T-cell (primary cell): ENCODE measurements at regions not wholly inside any gene's neighbourhood (a gene's known extent, or its start where the extent isn't known, plus 50 kb on each side); places are given as distances from the start of the nearest gene placed in this dataset.

Source experiments
- ATAC-seq, 4 experiments: fragments of 200-7000 bp in 3 of 4; fragments of 150-1000 bp in 1 of 4; cut with Tn5 transposase; replicated peaks in 1 of 4; 1 replicate in 3 of 4; 2 replicates in 1 of 4; pipeline ENCODE4 v1.10.0; 2021; ENCODE audit warnings: moderate library complexity in 3 of 4, mild to moderate bottlenecking in 2 of 4, moderate number of reproducible peaks in 1 of 4
- CTCF ChIA-PET, 2 donors: fragments of 300-600 bp; sonication (Branson Sonifier 250); formaldehyde crosslinking; loops; one replicate each; lab custom pipeline; 2022; ENCODE audit warnings: antibody characterized with exemption in 2 of 2; lab: Charles Lee
- POLR2A ChIA-PET, 2 donors: fragments of 300-600 bp; sonication (Branson Sonifier 250); formaldehyde crosslinking; loops; one replicate each; lab custom pipeline; 2022; ENCODE audit warnings: antibody characterized with exemption in 2 of 2; lab: Charles Lee
- DNase-seq, 35 experiments: peaks; one replicate each; pipeline versions ENCODE4 v3.0.0 to v3.0.0-alpha.2; 2013 to 2023
- H3K27ac ChIP-seq: one replicate; pipeline ENCODE4 v1.5.1; 2013; ENCODE audit warnings: low read length
- H3K27me3 ChIP-seq, 2 experiments: replicated peaks in 1 of 2; 1 replicate in 1 of 2; 2 replicates in 1 of 2; pipeline versions ENCODE4 v1.6.1 to v1.7.0; 2013; ENCODE audit warnings: low read length in 1 of 2, mixed read lengths in 1 of 2; ENCODE audit not compliant: control insufficient read depth in 2 of 2, insufficient read depth in 2 of 2; ENCODE audit errors: extremely low read depth in 1 of 2
- H3K36me3 ChIP-seq, 2 donors: 1 replicate in 1 of 2; 2 replicates in 1 of 2; pipeline versions ENCODE4 v1.6.1 to v1.7.0; 2013; ENCODE audit warnings: low read length in 1 of 2; ENCODE audit not compliant: control insufficient read depth in 2 of 2, insufficient read depth in 1 of 2; ENCODE audit errors: extremely low read depth in 1 of 2
- H3K4me1 ChIP-seq, 2 experiments: 1 replicate in 1 of 2; 2 replicates in 1 of 2; pipeline versions ENCODE4 v1.6.1 to v1.7.0; 2013; ENCODE audit warnings: low read length in 2 of 2, mixed read lengths in 1 of 2; ENCODE audit not compliant: insufficient read depth in 2 of 2, control insufficient read depth in 1 of 2; ENCODE audit errors: extremely low read depth in 1 of 2
- H3K4me3 ChIP-seq, 2 donors: 1 replicate in 1 of 2; 2 replicates in 1 of 2; pipeline versions ENCODE4 v1.5.1 to v1.7.0; 2013; ENCODE audit warnings: mild to moderate bottlenecking in 2 of 2, low read length in 1 of 2, moderate library complexity in 1 of 2; ENCODE audit not compliant: control insufficient read depth in 1 of 2; ENCODE audit errors: extremely low read depth in 1 of 2
- H3K9me3 ChIP-seq: 2 replicates; pipeline ENCODE4 v1.7.0; 2013
- H3K27ac Mint-ChIP-seq, 2 donors: one replicate each; pipeline ENCODE4 v1.8.0; 2020 to 2021; ENCODE audit warnings: mild to moderate bottlenecking in 2 of 2, mixed read lengths in 2 of 2
- H3K27me3 Mint-ChIP-seq, 2 donors: one replicate each; pipeline ENCODE4 v1.8.0; 2021 to 2022; ENCODE audit warnings: mixed read lengths in 2 of 2
- H3K36me3 Mint-ChIP-seq: one replicate; pipeline ENCODE4 v1.8.0; 2021; ENCODE audit warnings: mixed read lengths
- H3K4me1 Mint-ChIP-seq, 3 donors: one replicate each; pipeline ENCODE4 v1.8.0; 2020 to 2022; ENCODE audit warnings: mixed read lengths in 3 of 3, mild to moderate bottlenecking in 1 of 3
- H3K4me3 Mint-ChIP-seq, 3 donors: one replicate each; pipeline ENCODE4 v1.8.0; 2020 to 2022; ENCODE audit warnings: mild to moderate bottlenecking in 3 of 3, mixed read lengths in 3 of 3, moderate library complexity in 3 of 3
- H3K9me3 Mint-ChIP-seq, 3 donors: one replicate each; pipeline ENCODE4 v1.8.0; 2020 to 2022; ENCODE audit warnings: mixed read lengths in 3 of 3
- WGBS: methylation state at CpG from one replicate; pipeline ENCODE4 v1.1.5; 2013; ENCODE audit warnings: missing lambda C conversion rate; ENCODE audit not compliant: insufficient coverage; 5-methylcytosine and 5-hydroxymethylcytosine counted together

DNA sequence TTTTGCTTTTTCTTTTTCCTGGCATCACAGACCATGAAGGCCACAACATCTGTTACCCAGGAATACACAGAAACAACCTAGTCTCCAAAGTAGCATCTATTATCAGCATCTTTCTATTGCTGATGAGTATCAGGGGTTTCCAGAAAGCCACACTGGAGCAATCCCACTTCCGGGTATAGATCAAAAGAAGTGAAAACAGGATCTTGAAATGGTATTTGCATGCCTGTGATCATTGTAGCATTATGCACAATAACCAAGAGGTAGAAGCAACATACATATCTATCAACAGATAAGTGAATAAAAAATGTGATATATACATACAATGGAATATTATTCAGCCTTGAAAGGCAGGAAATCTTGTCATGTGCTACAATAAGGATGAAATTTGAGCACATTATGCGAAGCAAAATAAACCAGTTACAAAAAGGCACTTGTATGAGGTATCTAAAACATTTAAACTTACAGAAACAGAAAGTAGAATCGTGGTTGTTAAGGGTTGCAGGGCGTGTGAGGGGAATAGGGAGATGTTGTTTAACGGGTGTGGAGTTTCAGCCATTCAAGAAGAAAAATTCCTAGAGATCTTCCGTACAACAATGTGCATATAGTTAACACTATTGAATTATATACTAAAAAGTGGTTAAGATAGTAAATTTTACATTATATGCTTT is 115.1 kb downstream of the KCNE4 start:
- Histone ChIP-seq H3K27ac (no peak overlapping the region), H3K9me3 (no peaks in the 10 kb centered on the region), H3K27me3 (no peaks in the 10 kb centered on the region), H3K36me3 (no peaks in the 10 kb centered on the region), H3K4me1 (no peaks in the 10 kb centered on the region), H3K4me3 (no peak overlapping the region)
- Mint-ChIP-seq H3K36me3 (no peaks in the 10 kb centered on the region), H3K27ac (no peak overlapping the region), H3K4me3 (no peak overlapping the region), H3K4me1 (no peaks in the 10 kb centered on the region), H3K27me3 (no peaks in the 10 kb centered on the region), H3K9me3 (peaks cover 6 to 7% (median 7%) of the 10 kb centered on the region in 3 donors)
- DNase-seq, result no peak
- CTCF ChIA-PET, result no interaction called here
- POLR2A ChIA-PET, result no interaction called here
- no peak for ATAC-seq
- WGBS, result no CpG with 5 or more reads among the region's 6 CpGs

DNA sequence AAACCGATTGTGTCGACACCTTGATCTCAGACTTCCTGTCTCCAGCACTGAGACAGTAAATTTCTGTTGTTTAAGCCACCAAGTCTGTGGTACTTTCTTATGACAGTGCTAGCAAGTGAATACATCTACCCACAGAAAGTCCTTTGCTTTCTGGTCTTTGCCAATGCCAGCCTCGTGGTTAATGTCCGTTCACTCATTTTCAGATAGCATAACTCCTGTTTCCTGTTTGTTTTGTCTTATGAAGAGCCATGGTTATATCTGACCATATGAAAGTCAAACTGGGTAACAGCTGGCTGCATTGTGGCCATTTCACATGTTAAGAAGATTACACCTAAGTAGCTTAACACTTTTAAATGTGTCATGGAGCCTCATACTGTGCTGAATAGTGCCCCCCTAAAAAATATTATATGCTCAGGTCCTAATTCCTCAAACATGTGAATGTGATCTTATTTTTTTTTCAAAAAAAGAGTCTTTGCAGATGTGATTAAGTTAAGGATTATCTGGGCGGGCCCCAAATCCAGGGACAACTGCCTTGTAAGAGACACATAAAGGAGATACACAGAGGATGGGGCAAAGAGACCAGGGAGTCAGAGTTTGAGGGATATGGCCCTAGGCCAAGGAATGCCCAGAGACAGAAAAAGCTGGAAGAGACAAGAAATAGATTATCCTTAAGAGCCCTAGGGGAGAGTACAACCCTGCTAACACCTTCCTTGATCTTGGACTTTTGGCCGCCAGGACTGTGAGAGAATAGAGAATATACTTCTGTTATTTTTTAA is 118.0 kb downstream of the KCNE4 start:
- no peak for ATAC-seq
- no peak overlapping the region for H3K27ac ChIP-seq
- whole genome bisulfite sequencing, result 67% methylated on average over 1 of the region's 6 CpGs
- no peak for DNase-seq
- CTCF ChIA-PET, result no interaction called here
- no peak overlapping the region for H3K4me3 ChIP-seq
- no peaks in the 10 kb centered on the region for H3K36me3 Mint-ChIP-seq
- H3K4me1 ChIP-seq, result no peaks in the 10 kb centered on the region
- H3K27me3 ChIP-seq, result no peaks in the 10 kb centered on the region
- H3K4me1 Mint-ChIP-seq, result no peaks in the 10 kb centered on the region
- H3K9me3 ChIP-seq, result no peaks in the 10 kb centered on the region
- POLR2A ChIA-PET, result no interaction called here
- no peak overlapping the region for H3K4me3 Mint-ChIP-seq
- no peaks in the 10 kb centered on the region for H3K27me3 Mint-ChIP-seq
- peaks cover 5 to 7% (median 6%) of the 10 kb centered on the region in 3 donors for H3K9me3 Mint-ChIP-seq
- no peaks in the 10 kb centered on the region for H3K36me3 ChIP-seq
- H3K27ac Mint-ChIP-seq, result no peak overlapping the region

- Histone ChIP-seq H3K9me3 (no peaks in the 10 kb centered on the region), H3K27ac (no peak overlapping the region), H3K36me3 (no peaks in the 10 kb centered on the region), H3K27me3 (no peaks in the 10 kb centered on the region), H3K4me3 (no peak overlapping the region), H3K4me1 (no peaks in the 10 kb centered on the region)
- no peaks in the 10 kb centered on the region for H3K4me1 Mint-ChIP-seq
- no peaks in the 10 kb centered on the region for H3K9me3 Mint-ChIP-seq
- no peak overlapping the region for H3K4me3 Mint-ChIP-seq
- WGBS, result 80% methylated on average over 1 of the region's 2 CpGs
- DNase-seq, result no peak
- ChIA-PET POLR2A (no interaction called here), CTCF (no interaction called here)
- no peak overlapping the region for H3K27ac Mint-ChIP-seq
- H3K27me3 Mint-ChIP-seq, result no peaks in the 10 kb centered on the region
- ATAC-seq, result no peak
- no peaks in the 10 kb centered on the region for H3K36me3 Mint-ChIP-seq
Measured at GRCh38 chr2:223176970-223177369, 125.0 kb downstream of the KCNE4 start.

DNA sequence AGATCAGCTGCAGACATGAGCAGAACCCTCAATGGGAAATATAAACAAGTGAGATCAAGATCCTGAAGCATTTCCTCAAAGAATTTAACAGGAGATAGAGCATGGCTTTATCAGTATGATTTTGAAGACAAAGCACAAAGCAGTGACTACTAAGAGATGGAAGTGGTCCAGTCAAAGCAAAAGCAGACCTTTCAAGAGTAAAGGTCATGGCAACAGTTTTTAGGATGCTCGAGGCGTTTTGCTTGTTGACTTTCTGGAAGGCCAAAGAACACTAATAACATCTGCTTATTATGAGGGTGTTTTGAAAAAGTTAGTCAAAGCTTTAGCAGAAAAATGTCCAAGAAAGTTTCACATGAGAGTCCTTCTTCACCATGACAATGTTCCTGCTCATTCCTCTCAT is 128.5 kb downstream of the KCNE4 start:
- H3K36me3 ChIP-seq, result no peaks in the 10 kb centered on the region
- no peaks in the 10 kb centered on the region for H3K4me1 Mint-ChIP-seq
- no peaks in the 10 kb centered on the region for H3K4me1 ChIP-seq
- no peak overlapping the region for H3K27ac ChIP-seq
- DNase-seq (no peak), ATAC-seq (no peak)
- no peaks in the 10 kb centered on the region for H3K9me3 Mint-ChIP-seq
- no peak overlapping the region for H3K4me3 Mint-ChIP-seq
- no peaks in the 10 kb centered on the region for H3K27me3 ChIP-seq
- ChIA-PET POLR2A (no interaction called here), CTCF (no interaction called here)
- no peak overlapping the region for H3K27ac Mint-ChIP-seq
- no peak overlapping the region for H3K4me3 ChIP-seq
- no peaks in the 10 kb centered on the region for H3K36me3 Mint-ChIP-seq
- H3K27me3 Mint-ChIP-seq, result no peaks in the 10 kb centered on the region
- no peaks in the 10 kb centered on the region for H3K9me3 ChIP-seq
- WGBS, result no CpG with 5 or more reads among the region's 2 CpGs

DNA sequence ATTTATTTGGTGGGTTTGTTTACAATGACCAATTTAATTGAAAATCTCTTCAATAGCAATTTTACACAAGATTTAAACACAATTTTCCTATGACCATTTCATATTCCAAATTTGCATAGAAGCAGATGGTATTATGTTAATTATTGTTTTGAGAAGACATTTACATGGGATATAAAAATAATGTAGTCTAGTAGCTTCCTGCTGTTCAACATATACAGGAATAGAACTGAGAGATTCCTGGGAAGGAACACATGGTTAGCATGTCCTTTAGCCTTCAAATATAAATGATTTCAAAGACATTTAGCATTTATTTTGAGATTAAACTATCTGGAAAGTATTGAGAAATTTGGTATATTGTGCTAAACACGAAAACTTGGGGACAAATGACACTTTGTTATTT is 129.6 kb downstream of the KCNE4 start:
- no peaks in the 10 kb centered on the region for H3K4me1 ChIP-seq
- no peaks in the 10 kb centered on the region for H3K27me3 Mint-ChIP-seq
- H3K4me3 ChIP-seq, result no peak overlapping the region
- H3K4me3 Mint-ChIP-seq, result no peak overlapping the region
- no peak overlapping the region for H3K27ac ChIP-seq
- no peaks in the 10 kb centered on the region for H3K36me3 ChIP-seq
- H3K36me3 Mint-ChIP-seq, result no peaks in the 10 kb centered on the region
- DNase-seq, result no peak
- no peak overlapping the region for H3K27ac Mint-ChIP-seq
- no peak for ATAC-seq
- H3K9me3 ChIP-seq, result no peaks in the 10 kb centered on the region
- CTCF ChIA-PET, result no interaction called here
- POLR2A ChIA-PET, result no interaction called here
- WGBS, result no CpG with 5 or more reads among the region's 1 CpG
- no peaks in the 10 kb centered on the region for H3K9me3 Mint-ChIP-seq
- H3K4me1 Mint-ChIP-seq, result no peaks in the 10 kb centered on the region
- no peaks in the 10 kb centered on the region for H3K27me3 ChIP-seq

DNA sequence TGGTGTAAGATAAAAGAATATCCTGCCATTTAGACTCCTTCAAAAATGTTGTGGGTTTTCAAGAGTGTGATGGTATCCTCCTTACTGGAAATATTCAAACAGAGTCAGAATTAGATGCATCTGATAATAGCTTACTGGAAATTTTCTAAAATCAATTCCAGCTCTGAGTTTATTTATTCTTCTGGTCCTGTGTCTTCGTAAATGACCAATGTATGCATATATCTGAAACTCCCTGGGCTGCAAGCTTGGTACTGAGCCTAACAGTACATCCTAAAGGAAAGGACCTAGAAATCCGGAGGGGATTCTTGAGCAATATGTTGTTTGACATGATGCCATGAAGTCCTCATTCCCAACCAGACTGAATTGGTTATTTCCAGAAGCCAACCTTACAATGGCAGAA is 130.4 kb downstream of the KCNE4 start:
- WGBS, result 80% methylated on average over 1 of the region's 2 CpGs
- ChIA-PET CTCF (no interaction called here), POLR2A (no interaction called here)

More for the DNA sequence above, 130.4 kb downstream of the KCNE4 start:
- no peak overlapping the region for H3K4me3 Mint-ChIP-seq
- Histone ChIP-seq H3K9me3 (no peaks in the 10 kb centered on the region), H3K4me1 (no peaks in the 10 kb centered on the region), H3K36me3 (no peaks in the 10 kb centered on the region), H3K4me3 (no peak overlapping the region), H3K27ac (no peak overlapping the region), H3K27me3 (no peaks in the 10 kb centered on the region)
- H3K36me3 Mint-ChIP-seq, result no peaks in the 10 kb centered on the region
- H3K27me3 Mint-ChIP-seq, result no peaks in the 10 kb centered on the region
- H3K27ac Mint-ChIP-seq, result no peak overlapping the region
- no peaks in the 10 kb centered on the region for H3K4me1 Mint-ChIP-seq
- H3K9me3 Mint-ChIP-seq, result no peaks in the 10 kb centered on the region
- no peak for DNase-seq
- ATAC-seq, result no peak
